WTC11 (cell line): ENCODE measurements at regions not wholly inside any gene's neighbourhood (a gene's known extent, or its start where the extent isn't known, plus 50 kb on each side); places are given as distances from the start of the nearest gene placed in this dataset.

Source experiments
- ATAC-seq: fragments of 200-7000 bp; cut with Tn5 transposase; 2 replicates; pipeline ENCODE4 v1.10.0; 2021; ENCODE audit warnings: mild to moderate bottlenecking, moderate library complexity
- CTCF ChIA-PET: fragments of 300-600 bp; sonication (Branson Sonifier 250); formaldehyde crosslinking; loops from one replicate; lab custom pipeline; 2021; ENCODE audit warnings: antibody characterized with exemption; lab: Charles Lee
- POLR2A ChIA-PET: fragments of 350-600 bp; sonication (Branson Sonifier 250); formaldehyde crosslinking; loops from one replicate; lab custom pipeline; 2021; ENCODE audit warnings: antibody characterized with exemption; lab: Charles Lee
- DNase-seq: peaks from one replicate; pipeline ENCODE4 v3.0.0; 2021; ENCODE audit warnings: low spot score
- H3K27ac Mint-ChIP-seq: 2 replicates; pipeline ENCODE4 v1.8.0; 2021; ENCODE audit warnings: mixed read lengths
- H3K27me3 Mint-ChIP-seq: 2 replicates; pipeline ENCODE4 v1.8.0; 2021; ENCODE audit warnings: low read depth, mild to moderate bottlenecking, moderate library complexity, mixed read lengths
- H3K36me3 Mint-ChIP-seq: 2 replicates; pipeline ENCODE4 v1.8.0; 2021; ENCODE audit warnings: mixed read lengths
- H3K4me1 Mint-ChIP-seq: 2 replicates; pipeline ENCODE4 v1.8.0; 2022; ENCODE audit warnings: mixed read lengths
- H3K4me3 Mint-ChIP-seq: 2 replicates; pipeline ENCODE4 v1.8.0; 2021; ENCODE audit warnings: mild to moderate bottlenecking, moderate library complexity, mixed read lengths
- H3K9me3 Mint-ChIP-seq: 2 replicates; pipeline ENCODE4 v1.8.0; 2021; ENCODE audit warnings: mixed read lengths
- CBFB ChIP-seq: sonication (generic); formaldehyde crosslinking; IDR thresholded peaks from 2 replicates; pipeline ENCODE4 v1.8.1; 2022; ENCODE audit warnings: mild to moderate bottlenecking, low read depth, missing genetic modification reagents
- CREB1 ChIP-seq: sonication (generic); formaldehyde crosslinking; IDR thresholded peaks from 2 replicates; pipeline ENCODE4 v1.8.0; 2023; ENCODE audit warnings: mild to moderate bottlenecking, missing genetic modification reagents
- CREM ChIP-seq: sonication (generic); formaldehyde crosslinking; IDR thresholded peaks from 2 replicates; pipeline ENCODE4 v1.8.1; 2022; ENCODE audit warnings: mild to moderate bottlenecking, missing genetic modification reagents, moderate library complexity
- CTCF ChIP-seq: fragments of 200-600 bp; IDR thresholded peaks from 2 replicates; pipeline ENCODE4 v1.8.0; 2022; ENCODE audit warnings: antibody characterized with exemption
- E2F1 ChIP-seq: sonication (generic); formaldehyde crosslinking; IDR thresholded peaks from 2 replicates; pipeline ENCODE4 v1.8.0; 2022; ENCODE audit warnings: mild to moderate bottlenecking, missing genetic modification reagents
- EMX1 ChIP-seq: fragments of 250-450 bp; sonication (Bioruptor Pico); IDR thresholded peaks from 2 replicates; pipeline ENCODE4 v1.8.0; 2021; ENCODE audit warnings: mild to moderate bottlenecking
- FOXP1 ChIP-seq: sonication (generic); formaldehyde crosslinking; IDR thresholded peaks from 2 replicates; pipeline ENCODE4 v1.8.0; 2022; ENCODE audit warnings: missing genetic modification reagents, mild to moderate bottlenecking, moderate library complexity, borderline replicate concordance
- FOXP4 ChIP-seq: sonication (generic); formaldehyde crosslinking; IDR thresholded peaks from 2 replicates; pipeline ENCODE4 v1.8.0; 2022; ENCODE audit warnings: mild to moderate bottlenecking, missing genetic modification reagents
- JUN ChIP-seq: sonication (generic); formaldehyde crosslinking; IDR thresholded peaks from 2 replicates; pipeline ENCODE4 v1.8.0; 2023; ENCODE audit warnings: mild to moderate bottlenecking, missing genetic modification reagents
- KAT7 ChIP-seq: sonication (generic); formaldehyde crosslinking; IDR thresholded peaks from 2 replicates; pipeline ENCODE4 v1.8.1; 2023; ENCODE audit warnings: missing genetic modification reagents, mild to moderate bottlenecking, borderline replicate concordance
- NFYB ChIP-seq: sonication (generic); formaldehyde crosslinking; conservative IDR thresholded peaks from 2 replicates; pipeline ENCODE4 v1.8.0; 2022; ENCODE audit warnings: low read depth, missing genetic modification reagents
- NR1H2 ChIP-seq: sonication (generic); formaldehyde crosslinking; IDR thresholded peaks from 2 replicates; pipeline ENCODE4 v1.9.0; 2021; ENCODE audit warnings: mild to moderate bottlenecking, moderate library complexity, missing genetic modification reagents
- SMAD4 ChIP-seq: sonication (generic); formaldehyde crosslinking; IDR thresholded peaks from 2 replicates; pipeline ENCODE4 v1.8.0; 2022; ENCODE audit warnings: mild to moderate bottlenecking, missing genetic modification reagents
- SOX15 ChIP-seq: fragments of 250-450 bp; sonication (Bioruptor Pico); IDR thresholded peaks from 2 replicates; pipeline ENCODE4 v1.9.0; 2021; ENCODE audit warnings: mild to moderate bottlenecking
- USF1 ChIP-seq: sonication (generic); formaldehyde crosslinking; IDR thresholded peaks from 2 replicates; pipeline ENCODE4 v1.8.0; 2022; ENCODE audit warnings: mild to moderate bottlenecking, missing genetic modification reagents
- ZNF396 ChIP-seq: fragments of 250-450 bp; sonication (Bioruptor Pico); IDR thresholded peaks from 2 replicates; pipeline ENCODE4 v1.8.0; 2021; ENCODE audit warnings: mild to moderate bottlenecking, moderate library complexity, borderline replicate concordance
- ZNF423 ChIP-seq: fragments of 250-450 bp; sonication (Bioruptor Pico); IDR thresholded peaks from 2 replicates; pipeline ENCODE4 v2.1.2; 2022; ENCODE audit warnings: mild to moderate bottlenecking, moderate library complexity
- ZNF425 ChIP-seq: fragments of 250-450 bp; sonication (Bioruptor Pico); conservative IDR thresholded peaks from 2 replicates; pipeline ENCODE4 v1.9.0; 2021; ENCODE audit warnings: mild to moderate bottlenecking
- TF ChIP-seq, protein P1 (sequence below): sonication (generic); formaldehyde crosslinking; IDR thresholded peaks from 2 replicates; pipeline ENCODE4 v1.8.0; 2022; ENCODE audit warnings: mild to moderate bottlenecking, missing genetic modification reagents
- TF ChIP-seq, protein P2 (sequence below): fragments of 250-450 bp; sonication (Bioruptor Pico); IDR thresholded peaks from 2 replicates; pipeline ENCODE4 v1.9.0; 2021; ENCODE audit warnings: mild to moderate bottlenecking
- TF ChIP-seq, protein P3 (sequence below): sonication (generic); formaldehyde crosslinking; IDR thresholded peaks from 2 replicates; pipeline ENCODE4 v1.8.1; 2022; ENCODE audit warnings: missing genetic modification reagents, borderline replicate concordance

GRCh38 chrX:39672405-39672804, 425.4 kb downstream of the BCOR start:
- POLR2A ChIA-PET: no interaction called here
- CTCF ChIA-PET: no interaction called here
- TF ChIP-seq KAT7 (CRISPR knock-in tag) (no peak), CREB1 (CRISPR knock-in tag) (no peak), FOXP1 (CRISPR knock-in tag) (no peak)
- TF ChIP-seq, protein P1, sequence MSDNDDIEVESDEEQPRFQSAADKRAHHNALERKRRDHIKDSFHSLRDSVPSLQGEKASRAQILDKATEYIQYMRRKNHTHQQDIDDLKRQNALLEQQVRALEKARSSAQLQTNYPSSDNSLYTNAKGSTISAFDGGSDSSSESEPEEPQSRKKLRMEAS (CRISPR knock-in tag): no peak

GRCh38 chrX:39674490-39675161, 423.1 kb downstream of the BCOR start:
- Mint-ChIP-seq H3K36me3 (peaks cover 3% of the 10 kb centered on the region; the same call in 1 of the 2 replicates), H3K4me3 (no peak overlapping the region), H3K9me3 (peaks cover 6% of the 10 kb centered on the region; the same call in 1 of the 2 replicates), H3K27me3 (no peaks in the 10 kb centered on the region), H3K27ac (no peak overlapping the region), H3K4me1 (peaks cover 8% of the 10 kb centered on the region)
- ATAC-seq: no peak
- POLR2A ChIA-PET: no interaction called here
- DNase-seq: no peak
- CTCF ChIA-PET: no interaction called here
- TF ChIP-seq JUN (no peak), FOXP4 (CRISPR knock-in tag) (no peak), ZNF423 (CRISPR knock-in tag) (no peak), SOX15 (CRISPR knock-in tag) (no peak), CBFB (CRISPR knock-in tag) (no peak)
- TF ChIP-seq, protein P2, sequence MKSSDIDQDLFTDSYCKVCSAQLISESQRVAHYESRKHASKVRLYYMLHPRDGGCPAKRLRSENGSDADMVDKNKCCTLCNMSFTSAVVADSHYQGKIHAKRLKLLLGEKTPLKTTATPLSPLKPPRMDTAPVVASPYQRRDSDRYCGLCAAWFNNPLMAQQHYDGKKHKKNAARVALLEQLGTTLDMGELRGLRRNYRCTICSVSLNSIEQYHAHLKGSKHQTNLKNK (CRISPR knock-in tag): no peak

More at GRCh38 chrX:39672405-39672804, 425.4 kb downstream of the BCOR start:
- ATAC-seq: no peak
- peaks cover 6% of the 10 kb centered on the region; the same call in 1 of the 2 replicates for H3K9me3 Mint-ChIP-seq
- no peaks in the 10 kb centered on the region for H3K27me3 Mint-ChIP-seq
- peaks cover 3% of the 10 kb centered on the region; the same call in 1 of the 2 replicates for H3K36me3 Mint-ChIP-seq
- DNase-seq: no peak
- H3K4me1 Mint-ChIP-seq: peaks cover 4% of the 10 kb centered on the region
- H3K4me3 Mint-ChIP-seq: no peak overlapping the region
- no peak overlapping the region for H3K27ac Mint-ChIP-seq

DNA sequence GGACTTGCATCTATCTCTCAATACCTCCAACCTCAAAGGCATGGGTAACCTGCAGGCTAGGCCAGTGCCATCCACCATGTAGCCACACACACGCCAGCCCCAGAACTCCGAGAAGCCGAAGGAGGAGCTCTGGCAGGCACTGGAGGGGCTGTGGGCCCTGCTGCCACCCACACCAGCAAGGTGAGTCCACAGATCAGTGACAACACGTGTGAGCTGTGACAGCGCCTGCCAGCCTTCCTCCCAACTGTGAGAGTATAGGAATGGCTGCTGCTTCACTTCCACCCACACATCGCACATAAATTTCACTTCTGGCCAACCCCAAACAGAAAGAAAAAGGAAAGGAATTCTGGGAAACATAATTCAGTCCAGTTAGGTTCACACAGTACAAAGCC, 422.6 kb downstream of the BCOR start:
- Mint-ChIP-seq H3K27ac (no peak overlapping the region), H3K27me3 (no peaks in the 10 kb centered on the region), H3K9me3 (peaks cover 6% of the 10 kb centered on the region; the same call in 1 of the 2 replicates), H3K36me3 (peaks cover 3% of the 10 kb centered on the region; the same call in 1 of the 2 replicates), H3K4me1 (peaks cover 8% of the 10 kb centered on the region), H3K4me3 (no peak overlapping the region)
- no peak for DNase-seq
- ChIA-PET CTCF (no interaction called here), POLR2A (no interaction called here)
- no peak for ATAC-seq
- TF ChIP-seq ZNF396 (CRISPR knock-in tag): no peak
- TF ChIP-seq CTCF: no peak
- TF ChIP-seq EMX1 (CRISPR knock-in tag): no peak
- no peak for TF ChIP-seq NFYB
- TF ChIP-seq E2F1 (CRISPR knock-in tag): no peak
- no peak for TF ChIP-seq NR1H2
- TF ChIP-seq ZNF425 (CRISPR knock-in tag): no peak
- TF ChIP-seq USF1 (CRISPR knock-in tag): no peak
- TF ChIP-seq CREM (CRISPR knock-in tag): no peak
- TF ChIP-seq SMAD4 (CRISPR knock-in tag): no peak
- TF ChIP-seq, protein P3, sequence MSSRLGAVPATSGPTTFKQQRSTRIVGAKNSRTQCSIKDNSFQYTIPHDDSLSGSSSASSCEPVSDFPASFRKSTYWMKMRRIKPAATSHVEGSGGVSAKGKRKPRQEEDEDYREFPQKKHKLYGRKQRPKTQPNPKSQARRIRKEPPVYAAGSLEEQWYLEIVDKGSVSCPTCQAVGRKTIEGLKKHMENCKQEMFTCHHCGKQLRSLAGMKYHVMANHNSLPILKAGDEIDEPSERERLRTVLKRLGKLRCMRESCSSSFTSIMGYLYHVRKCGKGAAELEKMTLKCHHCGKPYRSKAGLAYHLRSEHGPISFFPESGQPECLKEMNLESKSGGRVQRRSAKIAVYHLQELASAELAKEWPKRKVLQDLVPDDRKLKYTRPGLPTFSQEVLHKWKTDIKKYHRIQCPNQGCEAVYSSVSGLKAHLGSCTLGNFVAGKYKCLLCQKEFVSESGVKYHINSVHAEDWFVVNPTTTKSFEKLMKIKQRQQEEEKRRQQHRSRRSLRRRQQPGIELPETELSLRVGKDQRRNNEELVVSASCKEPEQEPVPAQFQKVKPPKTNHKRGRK (CRISPR knock-in tag): no peak
